NCI-H1417 treated with DMSO at 0.1 percent for 48 hours (cell line): ENCODE measurements at regions not wholly inside any gene's neighbourhood (a gene's known extent, or its start where the extent isn't known, plus 50 kb on each side); places are given as distances from the start of the nearest gene placed in this dataset.

Experiments used
- DNase-seq: peaks from one replicate; lab custom pipeline; 2025; lab: John Stamatoyannopoulos, UW

DNA sequence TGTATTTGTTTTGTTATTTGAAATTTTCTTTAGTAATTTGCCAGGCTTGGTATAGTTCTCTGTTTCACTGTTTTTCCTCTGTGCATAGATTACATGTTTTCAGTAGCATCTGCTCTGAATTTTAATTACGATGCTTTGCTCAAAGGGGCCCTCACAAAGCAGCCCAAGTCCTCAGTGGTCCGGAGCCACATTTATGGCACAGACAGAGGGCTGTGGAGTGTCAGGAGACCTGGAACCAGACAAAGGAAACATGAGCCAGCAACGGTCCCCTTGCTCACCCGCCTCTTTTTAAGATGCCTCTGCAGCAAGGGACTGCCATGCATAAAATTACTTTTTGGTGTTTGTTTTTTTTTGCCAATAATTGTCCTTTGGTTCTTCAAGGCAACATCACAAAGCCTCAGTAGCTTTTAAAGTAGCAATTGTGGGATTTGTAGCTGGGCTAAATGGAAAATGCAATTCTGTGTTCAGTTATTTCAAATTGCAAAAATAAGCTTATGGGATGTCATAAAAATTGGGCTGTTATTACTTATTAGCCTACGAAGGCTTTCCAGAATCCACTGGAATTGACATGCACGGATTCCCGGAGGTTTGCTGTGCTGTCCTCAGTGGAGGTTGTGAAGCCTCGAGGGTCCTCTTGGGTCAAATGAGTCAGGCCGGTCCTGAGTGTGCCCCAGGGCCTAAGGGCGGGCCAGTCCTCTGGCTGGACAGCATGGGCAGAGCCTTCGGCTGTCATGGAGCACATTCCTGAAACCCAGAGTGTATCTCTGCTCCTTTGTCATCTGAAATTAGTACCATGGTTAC is 422.8 kb downstream of the GLRX3 start:
- no peak for DNase-seq

DNA sequence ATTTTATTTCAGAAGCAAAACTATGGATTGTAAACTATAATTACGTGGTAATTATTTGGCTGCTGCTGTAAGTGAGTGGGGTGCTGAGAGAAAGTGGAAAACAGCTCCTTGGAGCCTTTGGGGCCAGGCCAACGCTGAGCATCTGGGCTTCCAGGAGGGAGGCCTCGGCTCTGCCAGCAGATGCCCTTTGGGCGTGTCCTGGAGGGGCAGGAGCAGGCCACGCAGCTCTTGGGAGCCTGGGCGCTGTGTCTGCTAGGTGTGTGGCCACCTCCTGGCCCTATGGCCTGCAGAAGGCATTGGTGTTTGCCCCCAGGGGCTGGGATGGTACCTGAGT is 423.3 kb downstream of the GLRX3 start:
- DNase-seq, result no peak

DNA sequence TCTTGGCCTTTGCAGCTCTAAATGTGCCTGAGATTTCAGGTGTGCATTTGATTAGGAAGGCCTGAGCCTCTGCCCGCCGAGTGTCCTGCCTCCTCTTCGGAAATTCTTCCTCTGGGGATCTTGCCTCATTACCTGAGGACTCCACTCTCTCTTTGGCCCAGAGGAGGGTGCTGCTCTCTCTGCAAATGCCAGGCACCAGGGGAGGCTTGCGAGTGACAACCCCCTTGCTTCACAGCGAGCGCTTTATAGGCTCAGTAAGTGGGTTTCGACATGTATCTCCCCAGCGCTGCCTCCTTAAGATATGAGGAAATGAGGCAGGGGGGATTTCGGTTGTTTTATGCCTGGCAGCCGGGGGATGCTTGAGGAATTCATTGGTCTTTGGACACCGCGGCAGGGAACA is 423.9 kb downstream of the GLRX3 start:
- no peak for DNase-seq

DNA sequence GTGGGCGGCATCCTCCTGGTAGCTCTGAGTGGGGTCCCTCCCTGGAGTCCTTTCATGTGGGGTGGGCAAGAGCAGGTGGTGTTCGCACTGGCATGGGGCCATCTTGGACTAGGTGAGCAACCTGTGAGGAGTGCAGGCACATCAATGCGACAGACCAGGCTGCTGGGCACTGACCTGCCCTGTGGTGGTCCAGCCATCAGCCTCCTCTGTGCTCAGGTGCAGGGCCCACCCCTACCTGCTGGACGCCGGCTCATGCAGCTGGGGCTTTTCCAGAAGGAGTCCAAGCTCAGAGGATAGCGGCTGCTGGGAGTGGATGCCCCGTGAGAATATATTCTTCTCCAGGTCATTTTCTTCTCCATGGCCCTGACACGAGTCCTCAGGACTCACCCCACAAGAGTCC is 424.4 kb downstream of the GLRX3 start:
- DNase-seq, result no peak

DNA sequence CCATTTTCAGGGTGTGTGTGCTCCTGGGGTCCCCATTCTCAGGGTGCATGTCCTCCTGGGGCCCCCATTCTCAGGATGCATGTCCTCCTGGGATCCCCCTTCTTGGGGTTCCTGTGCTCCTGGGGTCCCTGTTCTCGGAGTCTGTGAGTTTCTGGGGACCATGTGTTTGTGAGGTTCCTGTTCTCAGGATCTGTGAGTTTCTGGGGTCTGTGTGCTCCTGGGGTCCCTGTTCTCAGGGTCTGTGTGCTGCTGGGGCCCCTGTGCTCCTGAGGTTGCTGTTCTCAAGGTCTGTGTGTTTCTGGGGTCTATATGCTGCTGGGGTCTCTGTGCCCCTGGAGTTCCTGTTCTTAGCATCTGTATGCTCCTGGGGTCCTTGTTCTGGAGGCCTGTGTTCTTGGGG is 425.5 kb downstream of the GLRX3 start:
- DNase-seq, result no peak

DNA sequence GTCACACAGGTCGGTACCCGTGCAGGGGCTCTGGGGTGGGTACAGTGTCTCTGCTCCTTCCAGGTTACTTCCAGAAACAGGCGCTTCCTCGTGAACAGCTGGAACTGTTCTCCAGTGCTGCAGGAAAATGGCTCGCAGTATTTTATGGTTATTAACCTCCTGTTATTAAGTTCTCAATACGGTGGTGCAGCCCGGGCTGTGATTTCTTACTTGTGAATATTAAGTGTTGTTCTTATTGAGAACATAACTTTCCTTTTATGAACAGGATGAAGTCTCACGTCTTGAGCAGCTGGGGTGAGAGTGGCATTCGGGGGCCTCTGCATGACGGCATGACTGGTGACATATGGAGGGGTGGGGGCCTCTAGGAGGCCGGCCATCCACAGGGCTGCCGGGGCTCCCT is 430.8 kb downstream of the GLRX3 start:
- no peak for DNase-seq

DNA sequence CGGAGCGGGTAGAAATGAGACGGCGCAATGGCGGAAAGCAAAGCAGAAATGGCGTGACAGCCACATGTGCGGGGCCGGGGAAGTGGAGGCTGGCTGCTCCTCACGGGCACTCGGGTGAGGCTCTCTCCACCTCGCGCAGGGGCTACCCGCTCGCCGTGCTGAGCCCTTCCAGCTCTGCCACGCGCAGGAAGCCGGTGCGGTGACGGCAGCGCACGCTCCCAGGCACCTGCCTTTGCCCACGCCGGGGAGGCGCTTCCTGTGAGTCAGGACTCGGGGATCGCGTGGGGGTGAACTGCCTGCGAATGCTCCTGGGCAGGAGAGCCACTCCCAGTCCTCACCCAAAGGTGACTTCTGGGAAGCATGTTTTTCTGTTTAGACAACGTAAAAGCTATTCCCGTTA is 431.2 kb downstream of the GLRX3 start:
- no peak for DNase-seq

DNA sequence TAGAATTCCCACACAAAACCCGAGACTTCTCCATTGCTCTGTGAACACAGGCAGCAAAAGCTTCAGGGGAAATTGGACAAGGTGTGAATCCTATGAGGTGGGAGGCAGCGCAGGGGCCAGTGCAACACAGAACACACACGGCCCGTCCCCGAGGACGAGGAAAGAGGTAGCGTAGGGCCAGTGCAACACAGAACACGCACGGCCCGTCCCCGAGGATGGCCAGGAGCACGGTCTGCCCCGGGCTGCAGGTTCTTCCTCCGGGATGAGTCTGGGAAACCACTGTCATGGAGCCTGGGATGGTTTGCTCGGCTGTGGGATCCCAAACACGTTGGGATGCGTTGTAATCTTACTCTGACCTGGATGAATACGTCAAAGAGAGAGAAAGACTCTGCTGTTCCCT is 432.1 kb downstream of the GLRX3 start:
- no peak for DNase-seq

DNA sequence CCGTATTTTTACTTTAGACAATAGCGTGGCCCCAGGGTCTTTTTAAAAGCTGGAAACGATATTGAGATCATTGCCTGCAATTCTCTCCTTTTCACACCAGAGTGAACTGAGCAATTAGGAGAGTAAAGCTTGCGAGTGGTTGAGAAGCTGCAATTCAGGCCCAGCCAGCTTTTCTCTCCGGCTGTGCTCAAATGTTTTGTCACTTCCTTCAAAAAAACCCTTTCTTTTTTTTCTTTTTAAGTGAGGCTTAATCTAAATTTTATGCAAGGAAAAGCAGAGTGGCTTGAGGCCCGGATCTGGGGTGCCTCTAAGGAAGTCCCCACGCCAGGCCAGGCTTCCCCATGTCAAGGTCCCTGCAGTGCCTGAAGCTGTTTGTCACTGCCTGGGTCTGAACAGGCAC is 433.9 kb downstream of the GLRX3 start:
- no peak for DNase-seq

DNA sequence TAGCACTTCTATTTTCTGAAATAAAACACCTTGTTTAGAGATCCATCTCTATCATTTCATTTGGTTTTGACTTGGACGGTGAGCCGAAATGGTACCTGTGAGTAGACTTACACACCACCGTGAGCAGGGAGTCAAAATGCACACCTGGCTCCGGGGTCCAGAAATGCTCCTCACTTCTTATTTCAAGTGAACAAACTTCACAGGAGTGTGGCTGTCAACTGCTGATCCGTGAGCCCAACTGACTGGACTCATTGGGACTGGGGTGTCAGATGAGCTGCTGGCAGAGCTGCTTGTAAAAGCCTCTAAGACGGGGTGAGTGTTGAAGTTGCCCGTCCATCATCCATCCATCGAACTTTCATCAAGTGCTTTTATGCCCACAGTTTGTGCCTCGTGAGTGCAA is 435.5 kb downstream of the GLRX3 start:
- no peak for DNase-seq

DNA sequence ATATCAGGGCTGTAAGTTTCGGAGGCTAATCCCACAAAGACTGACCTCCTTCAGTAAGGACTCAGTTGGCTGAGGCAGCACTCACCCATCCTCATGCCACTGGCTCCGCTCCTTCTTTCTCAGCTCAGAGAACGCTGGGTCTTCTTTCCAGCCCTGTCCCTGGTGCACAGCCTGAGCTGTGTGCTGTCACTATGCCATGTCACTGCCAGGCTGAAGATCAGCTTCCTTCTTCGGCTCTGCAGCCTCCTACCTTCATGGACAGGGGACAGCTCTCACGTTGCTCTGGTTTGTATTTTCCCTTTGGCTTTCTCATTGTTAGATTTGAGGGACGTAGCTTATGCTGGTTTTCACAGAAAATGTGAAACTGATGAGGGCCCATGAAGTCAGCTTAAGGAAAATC is 437.3 kb downstream of the GLRX3 start:
- no peak for DNase-seq

DNA sequence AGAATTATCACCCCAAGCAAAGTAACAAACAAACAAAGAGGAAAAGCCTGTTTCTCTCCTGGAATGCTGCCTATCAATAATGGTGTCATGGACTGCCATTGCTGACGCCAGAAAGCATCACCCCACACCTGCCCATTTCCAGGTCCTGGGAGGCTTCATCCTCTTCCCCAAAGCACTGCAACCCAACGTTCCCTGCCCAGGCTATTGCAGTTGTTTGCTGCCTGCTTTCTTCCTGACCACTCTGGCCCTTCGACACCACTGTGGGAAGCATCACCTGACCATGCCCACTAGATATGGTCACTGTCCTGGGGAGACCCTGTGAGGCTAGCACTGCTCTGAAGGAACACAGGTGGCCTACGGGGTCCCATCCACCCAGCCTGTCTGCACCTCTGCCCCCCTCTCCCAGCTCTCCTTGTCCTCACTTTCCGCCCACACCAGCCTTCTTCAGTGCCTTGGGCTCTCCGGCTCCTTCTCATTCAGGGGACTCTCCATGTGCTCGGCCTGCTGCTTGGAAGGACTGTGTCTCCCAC is 439.6 kb downstream of the GLRX3 start:
- DNase-seq, result no peak

DNA sequence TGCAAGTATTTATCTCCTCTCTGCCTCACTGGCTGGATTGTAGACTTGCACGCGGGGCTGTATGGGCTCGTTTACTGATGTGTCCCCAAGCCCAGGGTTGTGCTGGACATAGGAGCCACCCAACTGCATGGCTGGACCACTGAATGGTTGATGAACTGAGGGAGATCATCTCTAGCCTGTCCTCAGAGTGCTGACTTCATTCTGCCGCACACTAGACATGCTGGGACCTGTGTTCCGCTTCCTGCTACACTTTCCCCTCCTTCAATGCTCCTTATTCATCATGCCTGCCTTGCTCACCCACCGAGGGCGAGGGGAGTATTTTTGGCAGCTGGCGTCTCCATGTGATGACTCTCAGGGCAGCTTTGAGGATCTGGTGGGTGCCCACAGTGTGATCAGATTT is 440.2 kb downstream of the GLRX3 start:
- no peak for DNase-seq

DNA sequence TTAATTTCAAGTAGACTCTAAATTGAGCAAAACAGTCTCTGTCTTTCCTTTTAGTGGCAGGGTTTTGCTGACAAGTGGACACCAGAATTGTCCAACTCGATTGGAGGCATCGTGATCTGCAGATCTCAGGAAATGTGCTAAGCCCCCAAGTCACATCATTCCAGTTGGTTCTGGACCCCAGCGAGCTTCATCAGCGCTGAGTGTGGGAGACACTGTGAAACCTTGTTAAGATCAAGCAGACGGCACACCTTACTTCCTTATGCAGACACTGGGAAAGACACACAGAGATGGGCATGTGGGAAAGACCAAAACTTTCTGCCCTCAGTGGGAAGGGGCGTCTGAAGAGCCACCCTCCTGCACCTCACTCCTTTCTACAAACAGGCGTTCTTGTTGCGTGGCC is 440.8 kb downstream of the GLRX3 start:
- DNase-seq, result no peak

DNA sequence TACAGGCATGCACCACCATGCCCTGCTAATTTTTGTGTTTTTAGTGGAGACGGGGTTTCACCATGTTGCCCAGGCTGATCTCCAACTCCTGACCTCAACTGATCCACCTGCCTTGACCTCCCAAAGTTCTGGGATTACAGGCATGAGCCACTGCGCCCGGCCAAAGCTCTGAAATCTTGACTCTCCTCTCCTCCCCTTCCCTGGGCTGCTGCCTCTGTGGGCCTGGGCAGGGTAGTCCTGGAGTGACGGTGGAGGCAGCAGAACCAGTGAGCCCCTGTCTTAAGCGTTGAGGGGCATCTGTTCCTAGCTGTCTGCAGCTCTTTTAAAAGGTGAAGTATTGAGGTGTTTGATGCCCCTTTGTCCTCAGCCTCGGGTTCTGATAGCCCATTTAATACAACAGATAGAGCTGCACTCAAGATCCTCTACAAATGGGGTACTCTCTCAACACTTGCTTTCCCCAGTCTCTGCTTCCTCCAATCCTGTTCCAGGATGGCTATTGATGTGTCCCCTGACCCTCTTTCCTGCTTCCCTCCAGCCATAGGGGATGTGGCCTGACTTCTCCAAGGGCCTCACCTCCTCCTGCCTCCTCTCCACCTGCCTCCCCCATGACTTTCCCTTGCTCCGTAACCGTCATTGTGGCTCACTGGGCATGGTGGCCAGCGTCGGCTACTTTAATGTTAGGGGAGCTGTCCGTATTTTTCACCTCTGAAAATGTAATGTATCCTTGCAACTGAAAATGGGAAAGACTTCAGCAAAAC is 442.5 kb downstream of the GLRX3 start:
- no peak for DNase-seq

DNA sequence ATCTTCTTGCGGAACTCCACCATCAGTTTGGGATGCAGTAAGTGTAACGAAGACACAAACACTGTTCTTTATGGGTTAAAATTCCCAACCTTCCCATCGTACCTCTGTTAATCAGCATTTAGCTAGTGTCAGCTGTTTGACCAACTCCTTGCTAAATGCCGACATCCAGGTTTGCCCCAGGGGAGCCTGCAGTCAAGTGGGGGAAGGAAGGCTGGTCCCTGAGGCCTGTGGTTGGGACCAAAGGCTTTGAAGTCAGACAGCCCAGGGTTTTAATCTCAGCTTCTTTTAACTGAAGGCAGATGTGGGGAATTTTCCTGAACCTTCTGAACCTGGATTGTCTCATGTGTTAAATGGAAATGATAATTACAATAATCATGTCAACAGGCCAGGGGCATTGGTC is 443.7 kb downstream of the GLRX3 start:
- no peak for DNase-seq

DNA sequence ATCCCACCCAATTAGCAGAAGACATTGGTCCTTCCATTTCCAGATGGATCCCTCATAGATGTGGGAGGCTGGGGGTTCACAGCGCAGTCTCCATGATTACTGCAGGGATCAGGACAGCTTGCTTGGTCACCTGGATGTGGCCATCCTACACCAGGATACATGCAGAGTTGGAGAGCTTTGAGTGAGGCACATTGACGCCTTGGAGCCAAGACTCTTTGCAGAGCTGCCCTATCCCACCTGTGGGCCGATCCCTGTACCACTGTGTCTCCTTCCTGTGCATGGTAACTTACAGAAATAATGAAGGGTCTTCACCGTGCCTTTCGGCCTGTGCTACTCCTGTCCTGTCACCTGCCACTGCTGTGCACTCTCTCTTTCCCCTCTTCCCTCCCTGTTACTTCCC is 444.8 kb downstream of the GLRX3 start:
- no peak for DNase-seq

DNA sequence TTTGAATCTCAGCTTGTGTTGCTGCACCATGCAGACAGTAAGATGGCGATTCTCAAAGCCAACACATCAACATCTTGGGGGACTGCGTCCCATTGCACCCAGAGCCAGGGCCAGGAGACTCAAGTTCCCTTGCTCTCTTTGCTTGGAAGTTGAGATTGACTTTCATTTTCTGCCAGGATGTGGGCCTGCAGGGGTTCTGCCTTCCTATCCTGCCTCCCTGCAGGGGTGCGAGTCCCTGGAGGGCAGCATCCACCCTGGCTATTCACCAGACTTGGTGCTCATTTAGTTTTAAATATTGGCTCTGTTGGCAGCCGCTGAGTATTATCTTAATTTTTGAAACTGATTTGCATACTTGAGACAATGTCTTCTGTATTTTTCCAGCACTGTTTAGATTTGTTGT is 451.5 kb downstream of the GLRX3 start:
- no peak for DNase-seq

DNA sequence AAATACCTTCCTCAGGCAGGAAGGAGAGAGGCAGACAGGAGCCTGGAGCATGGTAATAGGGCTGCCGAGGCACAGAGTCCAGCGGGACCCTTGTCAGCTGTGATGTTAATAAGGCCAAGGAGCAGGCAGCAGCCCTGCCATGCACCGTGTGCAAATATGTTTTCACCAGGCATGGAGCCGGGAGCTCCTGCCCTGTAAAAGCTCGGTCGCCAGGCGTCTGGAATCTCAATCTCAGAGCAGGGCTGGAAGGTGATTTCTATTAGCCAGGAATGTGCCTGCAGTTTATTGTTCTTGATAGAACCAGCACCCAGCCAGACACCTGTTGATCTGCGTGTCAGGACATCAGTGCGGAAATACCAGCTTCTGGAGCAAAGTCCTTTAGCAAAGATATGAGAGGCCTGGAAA is 469.8 kb downstream of the GLRX3 start:
- no peak for DNase-seq

DNA sequence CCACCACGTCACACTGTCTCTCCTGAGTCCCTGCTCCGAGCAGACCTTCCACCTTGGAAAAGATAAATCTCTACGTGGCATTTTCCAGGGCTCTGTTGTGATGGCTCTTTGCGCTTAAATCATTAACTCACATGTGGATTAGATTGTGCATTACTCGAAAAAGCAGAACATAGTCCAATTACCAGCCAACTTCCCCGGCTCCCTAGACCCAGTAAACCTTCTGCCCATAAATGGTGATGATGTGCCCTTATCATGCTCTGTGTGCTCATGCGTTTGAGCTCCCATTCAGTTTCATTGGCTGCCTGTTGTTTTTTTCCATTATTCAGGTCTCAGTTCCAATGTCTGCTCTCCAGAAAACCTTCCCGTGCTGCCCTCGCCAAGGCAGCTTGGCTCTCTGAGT is 471.2 kb downstream of the GLRX3 start:
- no peak for DNase-seq

DNA sequence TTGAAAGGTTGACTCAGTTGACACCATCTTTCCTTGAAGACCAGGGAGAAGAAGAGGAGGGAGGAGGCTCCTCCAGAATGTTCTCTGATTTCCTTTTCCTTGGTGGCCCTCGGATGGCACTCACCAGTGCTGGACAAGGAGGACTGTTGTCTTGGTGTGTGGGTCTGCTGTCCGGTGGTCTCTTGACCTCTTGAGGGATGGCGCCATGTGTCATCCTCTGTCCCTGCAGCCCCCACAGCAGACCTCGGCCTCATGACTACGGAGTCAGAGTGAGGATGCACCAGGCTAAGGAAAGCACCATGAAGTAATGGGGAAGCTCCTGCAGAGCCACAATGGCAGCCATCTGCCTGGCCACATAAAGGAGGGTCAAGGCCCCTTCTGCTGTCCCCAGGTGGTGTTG is 475.0 kb downstream of the GLRX3 start:
- DNase-seq, result no peak

DNA sequence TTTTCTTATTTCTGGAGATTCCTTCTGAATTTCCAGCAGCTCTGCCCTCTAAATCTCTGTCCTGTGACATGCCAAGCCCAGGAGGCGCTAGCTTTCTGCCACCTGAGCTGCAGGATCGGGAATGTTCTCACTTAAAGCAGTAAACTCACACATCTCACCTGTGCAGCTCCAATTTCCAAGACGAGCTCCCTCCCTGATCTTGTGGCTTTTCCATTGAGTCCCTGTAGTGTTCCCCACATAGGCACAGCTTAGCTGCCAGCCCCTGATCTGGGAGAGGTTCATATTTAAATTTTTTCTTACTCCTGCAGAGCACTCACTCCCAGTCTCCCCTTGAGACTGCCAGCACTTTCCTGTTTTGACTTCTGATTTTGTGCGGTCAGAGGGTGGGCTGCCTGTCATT is 479.3 kb downstream of the GLRX3 start:
- DNase-seq, result no peak

DNA sequence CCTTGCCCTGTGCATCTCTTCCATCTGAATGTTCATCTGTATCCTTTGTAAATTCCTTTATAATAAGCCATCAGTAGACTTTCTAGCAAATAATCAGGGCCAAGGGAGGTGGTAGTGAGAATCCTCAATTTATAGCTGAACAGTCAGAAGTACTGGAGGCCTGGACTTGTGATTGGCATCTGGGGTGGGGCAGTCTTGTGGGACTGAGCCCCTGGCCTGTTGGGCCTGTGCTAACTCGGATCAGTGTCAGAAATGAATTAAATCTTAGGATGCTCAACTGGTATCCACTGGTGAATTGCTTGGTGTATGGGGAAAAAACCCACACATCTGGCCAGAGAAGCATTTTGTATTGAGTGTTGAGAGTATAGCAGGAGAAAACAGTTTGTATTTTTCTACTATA is 481.8 kb downstream of the GLRX3 start:
- DNase-seq, result no peak

DNA sequence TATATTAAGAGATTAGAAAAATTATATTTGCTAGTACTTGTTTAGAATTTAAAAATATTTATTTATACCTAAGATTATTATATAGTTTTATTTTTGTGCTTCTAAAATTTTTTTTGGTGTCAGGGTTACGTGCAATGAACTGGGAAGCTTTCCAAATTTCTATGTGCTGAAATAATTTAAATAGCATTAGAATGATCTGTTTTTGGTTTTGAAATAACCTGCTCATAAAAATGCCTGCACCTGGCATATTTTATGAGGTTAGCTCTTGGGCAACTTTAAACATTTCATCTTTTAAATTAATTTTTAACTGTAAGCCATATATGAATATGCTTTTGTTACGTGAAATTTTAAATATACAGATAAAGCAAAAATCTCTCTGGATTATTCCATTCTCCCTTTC is 482.5 kb downstream of the GLRX3 start:
- DNase-seq, result no peak
